Coronary artery (tissue), 2 donors: ENCODE measurements at regions not wholly inside any gene's neighbourhood (a gene's known extent, or its start where the extent isn't known, plus 50 kb on each side); places are given as distances from the start of the nearest gene placed in this dataset.

ENCODE experiments used
- DNase-seq: peaks from one replicate; pipeline ENCODE4 v3.0.0-alpha.2; 2017; ENCODE audit warnings: low spot score
- H3K27ac ChIP-seq, 2 donors: fragments of 200-600 bp; sonication (generic); one replicate each; pipeline ENCODE4 v1.5.1; 2016 to 2019
- H3K4me3 ChIP-seq: fragments of 200-600 bp; sonication (generic); 2 replicates; pipeline ENCODE4 v1.5.1; 2016; ENCODE audit warnings: mild to moderate bottlenecking, moderate library complexity
- TF ChIP-seq, protein P1 (sequence below): fragments of 200-600 bp; sonication (generic); IDR thresholded peaks from one replicate; pipeline ENCODE4 v1.5.1; 2019; ENCODE audit warnings: antibody characterized with exemption

DNA sequence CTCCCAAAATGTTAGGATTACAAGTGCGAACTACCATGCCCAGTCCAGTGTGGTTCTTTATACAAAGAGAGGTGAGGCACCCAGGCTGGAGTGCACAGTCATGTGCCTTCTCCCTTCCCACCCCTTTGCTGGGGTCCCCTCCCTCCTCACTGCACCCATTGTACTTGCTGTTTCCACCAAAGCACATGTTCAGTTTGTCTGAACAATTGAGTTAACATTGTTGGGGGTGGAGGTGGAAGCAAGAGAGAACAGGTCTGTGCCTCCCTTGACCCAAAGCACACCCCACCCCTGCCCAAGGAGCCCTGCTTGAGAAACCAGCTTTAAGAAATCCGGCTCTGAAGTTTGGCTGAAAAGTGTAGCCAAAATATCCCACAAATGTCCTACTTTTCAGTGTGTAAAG, 142.3 kb upstream of the CDH5 start:
- TF ChIP-seq, protein P1, sequence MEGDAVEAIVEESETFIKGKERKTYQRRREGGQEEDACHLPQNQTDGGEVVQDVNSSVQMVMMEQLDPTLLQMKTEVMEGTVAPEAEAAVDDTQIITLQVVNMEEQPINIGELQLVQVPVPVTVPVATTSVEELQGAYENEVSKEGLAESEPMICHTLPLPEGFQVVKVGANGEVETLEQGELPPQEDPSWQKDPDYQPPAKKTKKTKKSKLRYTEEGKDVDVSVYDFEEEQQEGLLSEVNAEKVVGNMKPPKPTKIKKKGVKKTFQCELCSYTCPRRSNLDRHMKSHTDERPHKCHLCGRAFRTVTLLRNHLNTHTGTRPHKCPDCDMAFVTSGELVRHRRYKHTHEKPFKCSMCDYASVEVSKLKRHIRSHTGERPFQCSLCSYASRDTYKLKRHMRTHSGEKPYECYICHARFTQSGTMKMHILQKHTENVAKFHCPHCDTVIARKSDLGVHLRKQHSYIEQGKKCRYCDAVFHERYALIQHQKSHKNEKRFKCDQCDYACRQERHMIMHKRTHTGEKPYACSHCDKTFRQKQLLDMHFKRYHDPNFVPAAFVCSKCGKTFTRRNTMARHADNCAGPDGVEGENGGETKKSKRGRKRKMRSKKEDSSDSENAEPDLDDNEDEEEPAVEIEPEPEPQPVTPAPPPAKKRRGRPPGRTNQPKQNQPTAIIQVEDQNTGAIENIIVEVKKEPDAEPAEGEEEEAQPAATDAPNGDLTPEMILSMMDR: no peak
- no peak for DNase-seq
- Histone ChIP-seq H3K4me3 (no peak overlapping the region), H3K27ac (no peak overlapping the region)

DNA sequence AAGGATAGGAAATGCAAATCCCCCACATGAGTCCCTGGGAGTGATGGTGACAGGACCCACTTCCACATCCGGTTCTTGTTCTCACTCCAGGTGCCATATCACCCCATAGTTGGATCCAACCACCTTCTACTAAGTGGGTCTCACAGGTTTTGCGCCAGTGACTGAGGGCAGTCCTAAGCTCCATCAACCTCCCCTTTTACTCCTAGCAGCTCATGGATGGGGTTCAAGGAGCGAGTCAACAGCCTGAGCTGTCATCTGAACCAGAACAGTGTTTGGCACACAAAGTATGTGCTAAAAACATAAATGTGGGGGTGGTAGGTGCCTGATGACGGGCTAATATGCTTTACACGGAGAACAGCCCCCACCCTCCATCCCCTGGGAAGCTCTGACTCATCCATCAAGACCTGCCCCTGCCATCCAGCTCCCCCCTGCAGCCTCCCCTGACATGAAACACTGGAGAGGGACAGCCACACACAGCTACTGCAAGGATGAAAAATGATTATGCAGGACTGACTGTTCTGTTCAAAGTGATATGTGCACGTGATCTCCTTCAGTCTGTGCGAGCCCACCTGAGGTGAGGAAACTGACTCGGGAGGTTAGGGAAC, 143.2 kb upstream of the CDH5 start:
- TF ChIP-seq, protein P1: no peak

DNA sequence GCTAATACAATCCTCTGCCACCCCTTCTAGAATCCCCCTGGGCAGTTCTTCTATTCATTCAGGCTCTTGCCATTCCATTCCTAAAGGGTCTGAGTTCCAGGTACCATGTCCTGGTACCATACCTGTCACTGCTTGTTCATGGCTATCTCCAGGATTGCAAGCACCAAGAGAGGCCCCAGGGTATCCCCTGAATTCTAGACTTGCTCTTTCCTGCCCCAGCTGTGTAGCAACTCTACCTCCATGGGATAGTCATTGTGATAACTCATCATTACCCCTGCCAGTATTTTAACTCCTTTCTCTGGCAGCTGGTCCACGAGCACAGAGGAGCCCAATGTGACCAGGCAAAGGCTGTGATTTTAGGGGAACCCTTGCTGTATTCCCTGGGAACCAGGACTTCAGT, 143.7 kb upstream of the CDH5 start:
- Histone ChIP-seq H3K4me3 (no peak overlapping the region), H3K27ac (no peak overlapping the region)
- no peak for DNase-seq
- TF ChIP-seq, protein P1: no peak

More for the DNA sequence above, 143.2 kb upstream of the CDH5 start:
- Histone ChIP-seq H3K4me3 (no peak overlapping the region), H3K27ac (no peak overlapping the region)
- DNase-seq: no peak

DNA sequence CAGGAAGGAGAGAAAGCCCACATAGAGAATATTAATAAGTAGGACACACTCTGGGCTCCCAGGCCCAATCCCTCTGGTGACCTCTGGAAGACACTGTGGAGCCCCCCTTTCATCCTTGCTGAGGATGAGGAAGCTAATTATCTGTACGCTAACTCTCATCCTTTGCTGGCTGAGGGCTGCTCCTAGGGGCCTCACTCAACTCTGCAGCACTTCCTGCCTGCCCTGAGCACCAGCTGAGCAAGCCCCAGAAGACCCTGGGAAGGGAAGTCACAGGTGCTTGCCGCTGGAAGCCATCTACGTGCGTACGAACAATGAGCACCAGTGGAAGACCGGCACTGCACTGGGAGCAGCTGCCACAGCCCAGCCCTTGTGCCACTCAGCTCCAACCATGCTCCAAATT, 145.8 kb upstream of the CDH5 start:
- TF ChIP-seq, protein P1: no peak
- Histone ChIP-seq H3K4me3 (no peak overlapping the region), H3K27ac (no peak overlapping the region)
- no peak for DNase-seq

DNA sequence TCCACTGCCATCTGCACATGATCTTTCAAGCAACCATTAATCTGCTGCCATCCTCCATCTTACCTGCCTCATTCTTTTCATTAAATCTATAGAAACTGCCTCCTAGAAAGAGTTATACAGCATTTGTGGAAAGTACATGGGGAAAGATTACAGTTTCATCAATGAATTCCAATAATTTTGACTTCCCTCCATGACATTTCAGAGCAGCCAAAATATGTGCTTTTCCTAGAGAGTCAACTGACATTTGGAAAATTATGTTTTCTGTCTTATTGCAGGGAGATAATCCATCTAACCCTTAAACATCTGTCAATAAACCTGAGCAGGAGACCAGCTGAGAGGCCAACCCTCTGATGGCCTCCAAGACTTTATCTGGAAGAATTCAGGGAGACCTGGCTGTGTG, 147.0 kb upstream of the CDH5 start:
- Histone ChIP-seq H3K4me3 (no peak overlapping the region), H3K27ac (no peak overlapping the region)
- TF ChIP-seq, protein P1: no peak
- no peak for DNase-seq

DNA sequence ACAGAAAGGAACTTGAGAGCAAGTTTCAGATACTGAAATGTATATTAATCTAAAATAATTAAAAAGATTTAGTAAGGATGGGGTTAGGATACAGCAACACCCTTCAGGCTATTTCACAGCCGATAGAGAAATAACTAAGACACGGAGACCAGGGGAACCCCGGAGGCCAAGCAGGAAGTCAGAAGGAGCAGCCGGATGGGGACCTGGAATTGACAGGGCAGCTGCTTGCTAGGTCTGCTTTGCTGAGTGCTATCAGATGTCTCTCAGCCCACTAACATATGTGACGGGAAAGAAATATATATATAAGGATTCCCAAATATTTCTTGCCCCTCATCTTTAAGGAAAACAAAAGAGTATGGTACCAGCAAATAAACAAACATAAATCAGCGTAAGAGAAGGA, 154.1 kb upstream of the CDH5 start:
- Histone ChIP-seq H3K27ac (no peak overlapping the region), H3K4me3 (no peak overlapping the region)
- DNase-seq: no peak
- TF ChIP-seq, protein P1: no peak

DNA sequence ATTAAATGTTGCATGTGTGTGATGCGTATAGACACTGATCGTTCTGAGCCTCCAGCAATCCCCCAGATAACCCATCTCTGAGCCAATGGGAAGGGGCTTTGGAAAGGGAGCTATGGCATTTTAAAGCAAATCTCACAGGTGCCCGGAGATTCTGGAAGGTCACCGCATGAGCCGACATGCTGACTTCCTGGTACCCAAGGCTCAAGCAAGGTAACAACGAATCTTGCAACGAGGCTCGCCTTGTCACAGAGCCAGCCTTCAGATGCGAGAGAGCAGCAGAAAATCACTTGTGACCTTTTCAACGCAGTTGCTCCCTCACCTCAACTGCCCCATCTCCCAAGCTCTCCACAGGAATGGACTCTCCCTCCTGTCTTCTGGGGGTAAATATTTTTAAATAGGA, 154.8 kb upstream of the CDH5 start:
- TF ChIP-seq, protein P1: no peak
- Histone ChIP-seq H3K4me3 (no peak overlapping the region), H3K27ac (no peak overlapping the region)
- DNase-seq: no peak
